K562 (cell line): ENCODE measurements at regions not wholly inside any gene's neighbourhood (a gene's known extent, or its start where the extent isn't known, plus 50 kb on each side); places are given as distances from the start of the nearest gene placed in this dataset.
A peak's percentile ranks its signal among the peaks of the same experiment; 100 is the strongest.

ENCODE experiments used
- BCOR ChIP-seq: fragments of 450-650 bp; IDR thresholded peaks from 2 replicates; pipeline ENCODE4 v1.6.1; 2016
- CTBP1 ChIP-seq: fragments of 450-650 bp; IDR thresholded peaks from 2 replicates; pipeline ENCODE4 v1.6.1; 2016; ENCODE audit warnings: borderline replicate concordance
- CTCFL ChIP-seq: IDR thresholded peaks from 2 replicates; pipeline ENCODE4 v1.6.1; 2011; ENCODE audit warnings: borderline replicate concordance, low read depth, mild to moderate bottlenecking, moderate library complexity, low read length; ENCODE audit not compliant: insufficient read depth, poor library complexity, severe bottlenecking
- CXXC5 ChIP-seq: fragments of 250-450 bp; sonication (Bioruptor Pico); IDR thresholded peaks from 2 replicates; pipeline ENCODE4 v1.8.0; 2022; ENCODE audit warnings: inconsistent platforms, mild to moderate bottlenecking, moderate library complexity
- E2F8 ChIP-seq: fragments of 450-650 bp; IDR thresholded peaks from 2 replicates; pipeline ENCODE4 v1.7.1; 2018; ENCODE audit warnings: mild to moderate bottlenecking, low read depth; ENCODE audit not compliant: partially characterized antibody
- EGR1 ChIP-seq: fragments of 450-650 bp; conservative IDR thresholded peaks from 2 replicates; pipeline ENCODE4 v1.6.1; 2017; ENCODE audit warnings: mild to moderate bottlenecking
- FOXM1 ChIP-seq, 2 experiments: fragments of 450-650 bp in 1 of 2; sonication (generic) in 1 of 2; formaldehyde crosslinking in 1 of 2; IDR thresholded peaks; 2 replicates each; pipeline versions ENCODE4 v1.6.1 to v1.9.0; 2017 to 2022; ENCODE audit warnings: low read depth in 2 of 2, mild to moderate bottlenecking in 2 of 2, missing genetic modification reagents in 1 of 2, moderate library complexity in 1 of 2
- GATAD2B ChIP-seq: fragments of 450-650 bp; IDR thresholded peaks from 2 replicates; pipeline ENCODE4 v1.6.1; 2017; ENCODE audit warnings: mild to moderate bottlenecking, borderline replicate concordance
- PHF20 ChIP-seq: fragments of 450-650 bp; IDR thresholded peaks from 2 replicates; pipeline ENCODE4 v1.6.1; 2018; ENCODE audit not compliant: partially characterized antibody
- RREB1 ChIP-seq: fragments of 250-450 bp; sonication (Bioruptor Pico); IDR thresholded peaks from 2 replicates; pipeline ENCODE4 v1.4.0; 2020
- SLC30A9 ChIP-seq: fragments of 250-450 bp; sonication (Bioruptor Pico); IDR thresholded peaks from 2 replicates; pipeline ENCODE4 v1.8.0; 2022; ENCODE audit warnings: mild to moderate bottlenecking, moderate library complexity
- ZNF280B ChIP-seq: fragments of 250-450 bp; sonication (Bioruptor Pico); IDR thresholded peaks from 2 replicates; pipeline ENCODE4 v1.5.1; 2021; ENCODE audit warnings: mild to moderate bottlenecking
- ZNF644 ChIP-seq: fragments of 200-800 bp; sonication (Bioruptor generic); IDR thresholded peaks from 2 replicates; pipeline ENCODE4 v1.6.1; 2016; ENCODE audit warnings: low read depth, missing genetic modification characterization, missing compliant biosample characterization

- TF ChIP-seq CTCFL (no peak), EGR1 (no peak), BCOR (no peak; the same call in 1 of the 2 replicates), PHF20 (no peak), FOXM1 (IDR thresholded peaks at IDR 0.05; ENCODE audit: low read depth) (no peak; the same call in 1 of the 2 replicates), FOXM1 (CRISPR knock-in tag; IDR thresholded peaks at IDR 0.05; ENCODE audit: low read depth) (no peak), RREB1 (CRISPR knock-in tag) (no peak), ZNF644 (tag) (no peak), ZNF280B (CRISPR knock-in tag) (no peak), GATAD2B (no peak), CTBP1 (peak; percentile 94), SLC30A9 (no peak), CXXC5 (peak; percentile 29; the same call in 1 of the 2 replicates), E2F8 (no peak)
Measured at GRCh38 chr1:113210248-113210647, 137.2 kb downstream of the LRIG2 start (continued).
